Smooth muscle cell (in vitro differentiated cells): ENCODE measurements at regions not wholly inside any gene's neighbourhood (a gene's known extent, or its start where the extent isn't known, plus 50 kb on each side); places are given as distances from the start of the nearest gene placed in this dataset.

ENCODE experiments used
- DNase-seq: peaks from one replicate; lab custom pipeline; 2025; ENCODE audit not compliant: unreplicated experiment; lab: John Stamatoyannopoulos, UW
- H2AFZ ChIP-seq: fragments of 200-600 bp; sonication (generic); 2 replicates; pipeline ENCODE4 v1.6.0; 2016; ENCODE audit warnings: antibody characterized with exemption, low read depth, mild to moderate bottlenecking
- H3F3A ChIP-seq: fragments of 200-600 bp; sonication (generic); 2 replicates; pipeline ENCODE4 v1.6.0; 2017; ENCODE audit warnings: antibody characterized with exemption, low read depth
- H3K27ac ChIP-seq: fragments of 200-600 bp; sonication (generic); 2 replicates; pipeline ENCODE4 v1.5.1; 2016; ENCODE audit warnings: low read depth, mild to moderate bottlenecking
- H3K27me3 ChIP-seq: fragments of 200-600 bp; sonication (generic); 2 replicates; pipeline ENCODE4 v1.6.1; 2016; ENCODE audit warnings: low read depth, mild to moderate bottlenecking
- H3K36me3 ChIP-seq: fragments of 200-600 bp; sonication (generic); 2 replicates; pipeline ENCODE4 v1.5.1; 2016; ENCODE audit warnings: low read depth
- H3K4me1 ChIP-seq: fragments of 200-600 bp; sonication (generic); 2 replicates; pipeline ENCODE4 v1.5.1; 2016; ENCODE audit warnings: low read depth
- H3K4me2 ChIP-seq: fragments of 200-600 bp; sonication (generic); 2 replicates; pipeline ENCODE4 v1.6.0; 2016; ENCODE audit warnings: mild to moderate bottlenecking
- H3K4me3 ChIP-seq: fragments of 200-600 bp; sonication (generic); 2 replicates; pipeline ENCODE4 v1.5.1; 2016; ENCODE audit warnings: mild to moderate bottlenecking
- H3K79me2 ChIP-seq: fragments of 200-600 bp; sonication (generic); 2 replicates; pipeline ENCODE4 v1.6.0; 2016; ENCODE audit warnings: low read depth, mild to moderate bottlenecking
- H3K9ac ChIP-seq: fragments of 200-600 bp; sonication (generic); 2 replicates; pipeline ENCODE4 v1.6.0; 2016; ENCODE audit warnings: low read depth
- H3K9me3 ChIP-seq: fragments of 200-600 bp; sonication (generic); replicated peaks from 2 replicates; pipeline ENCODE4 v1.5.1; 2016; ENCODE audit warnings: low read depth
- H4K20me1 ChIP-seq: fragments of 200-600 bp; sonication (generic); 2 replicates; pipeline ENCODE4 v1.6.0; 2016; ENCODE audit warnings: low read depth
- WGBS: methylation state at CpG from one replicate; pipeline ENCODE4 v1.1.7; 2016; ENCODE audit warnings: low lambda C conversion rate; 5-methylcytosine and 5-hydroxymethylcytosine counted together
- TF ChIP-seq, protein P1 (sequence below): fragments of 200-600 bp; sonication (generic); IDR thresholded peaks from 2 replicates; pipeline ENCODE4 v1.5.1; 2017; ENCODE audit warnings: borderline replicate concordance, mild to moderate bottlenecking, antibody characterized with exemption; ENCODE audit not compliant: insufficient read depth, poor library complexity, severe bottlenecking

DNA sequence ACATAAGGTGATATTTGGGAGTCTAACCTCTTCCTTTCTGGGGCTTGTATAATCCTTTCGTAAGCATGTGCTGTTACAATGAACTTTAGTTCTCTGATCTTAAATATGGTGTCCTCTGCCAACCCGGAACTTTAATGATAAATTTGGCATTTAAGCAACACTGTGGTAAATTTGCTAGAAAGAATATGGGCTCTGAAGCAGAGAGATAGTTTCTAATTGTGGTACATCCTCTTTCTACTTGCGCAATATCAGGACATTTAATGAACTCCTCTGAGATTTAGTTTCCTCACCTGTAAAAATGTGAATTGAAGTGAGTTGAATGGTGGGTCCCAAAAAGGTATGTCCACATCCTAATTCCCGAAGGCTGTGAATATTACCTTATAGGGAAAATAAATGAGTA lies 364.7 kb downstream of the CAAP1 start:
- Histone ChIP-seq H3F3A (no peaks in the 10 kb centered on the region), H3K36me3 (no peaks in the 10 kb centered on the region), H3K27me3 (peaks cover 12% of the 10 kb centered on the region), H3K4me1 (no peaks in the 10 kb centered on the region), H2AFZ (no peak overlapping the region), H3K4me3 (no peak overlapping the region), H3K4me2 (no peak overlapping the region), H3K9ac (no peak overlapping the region), H3K79me2 (no peaks in the 10 kb centered on the region), H4K20me1 (no peaks in the 10 kb centered on the region), H3K27ac (no peak overlapping the region), H3K9me3 (no peaks in the 10 kb centered on the region)
- 91% methylated on average over 4 of the region's 4 CpGs for WGBS
- no peak for DNase-seq
- TF ChIP-seq, protein P1, sequence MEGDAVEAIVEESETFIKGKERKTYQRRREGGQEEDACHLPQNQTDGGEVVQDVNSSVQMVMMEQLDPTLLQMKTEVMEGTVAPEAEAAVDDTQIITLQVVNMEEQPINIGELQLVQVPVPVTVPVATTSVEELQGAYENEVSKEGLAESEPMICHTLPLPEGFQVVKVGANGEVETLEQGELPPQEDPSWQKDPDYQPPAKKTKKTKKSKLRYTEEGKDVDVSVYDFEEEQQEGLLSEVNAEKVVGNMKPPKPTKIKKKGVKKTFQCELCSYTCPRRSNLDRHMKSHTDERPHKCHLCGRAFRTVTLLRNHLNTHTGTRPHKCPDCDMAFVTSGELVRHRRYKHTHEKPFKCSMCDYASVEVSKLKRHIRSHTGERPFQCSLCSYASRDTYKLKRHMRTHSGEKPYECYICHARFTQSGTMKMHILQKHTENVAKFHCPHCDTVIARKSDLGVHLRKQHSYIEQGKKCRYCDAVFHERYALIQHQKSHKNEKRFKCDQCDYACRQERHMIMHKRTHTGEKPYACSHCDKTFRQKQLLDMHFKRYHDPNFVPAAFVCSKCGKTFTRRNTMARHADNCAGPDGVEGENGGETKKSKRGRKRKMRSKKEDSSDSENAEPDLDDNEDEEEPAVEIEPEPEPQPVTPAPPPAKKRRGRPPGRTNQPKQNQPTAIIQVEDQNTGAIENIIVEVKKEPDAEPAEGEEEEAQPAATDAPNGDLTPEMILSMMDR: no peak

DNA sequence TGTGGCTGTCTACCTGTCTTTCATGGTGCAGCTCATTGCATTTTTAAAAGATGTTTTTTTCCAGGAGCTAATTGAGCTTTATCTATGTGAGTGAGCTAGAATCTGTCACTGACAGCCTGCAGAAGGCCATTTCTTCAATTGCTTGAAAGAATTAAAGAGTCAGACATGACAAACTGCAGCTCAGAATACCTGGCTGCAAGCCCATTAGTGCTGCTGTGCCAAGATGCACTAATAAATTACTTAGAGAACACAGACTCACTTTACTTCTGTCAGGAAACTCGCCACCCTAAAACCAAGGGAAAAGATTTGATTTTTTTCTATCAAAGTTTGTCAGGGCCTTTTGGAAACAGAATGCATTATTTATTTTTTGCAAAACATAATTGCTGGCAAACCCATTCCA lies 368.3 kb downstream of the CAAP1 start:
- Histone ChIP-seq H3K27me3 (no peaks in the 10 kb centered on the region), H3K27ac (no peak overlapping the region), H3F3A (no peaks in the 10 kb centered on the region), H3K4me3 (no peak overlapping the region), H3K79me2 (no peaks in the 10 kb centered on the region), H3K36me3 (no peaks in the 10 kb centered on the region), H3K9me3 (no peaks in the 10 kb centered on the region), H2AFZ (no peak overlapping the region), H4K20me1 (no peaks in the 10 kb centered on the region), H3K4me2 (no peak overlapping the region), H3K4me1 (no peaks in the 10 kb centered on the region), H3K9ac (no peak overlapping the region)
- 92% methylated on average over 1 of the region's 1 CpG for WGBS
- DNase-seq: no peak
- TF ChIP-seq, protein P1: no peak

- no peaks in the 10 kb centered on the region for H3K9me3 ChIP-seq
- H3K4me1 ChIP-seq: no peaks in the 10 kb centered on the region
- no peaks in the 10 kb centered on the region for H4K20me1 ChIP-seq
- no peaks in the 10 kb centered on the region for H3K27me3 ChIP-seq
- no peak overlapping the region for H3K27ac ChIP-seq
- H2AFZ ChIP-seq: no peak overlapping the region
- H3F3A ChIP-seq: no peaks in the 10 kb centered on the region
- H3K36me3 ChIP-seq: no peaks in the 10 kb centered on the region
- H3K9ac ChIP-seq: no peak overlapping the region
- H3K79me2 ChIP-seq: no peaks in the 10 kb centered on the region
- 82% methylated on average over 3 of the region's 3 CpGs for WGBS
- no peak overlapping the region for H3K4me3 ChIP-seq
- DNase-seq: no peak
- TF ChIP-seq, protein P1: no peak
- no peak overlapping the region for H3K4me2 ChIP-seq
Measured at GRCh38 chr9:26523577-26523976, 369.0 kb downstream of the CAAP1 start.

DNA sequence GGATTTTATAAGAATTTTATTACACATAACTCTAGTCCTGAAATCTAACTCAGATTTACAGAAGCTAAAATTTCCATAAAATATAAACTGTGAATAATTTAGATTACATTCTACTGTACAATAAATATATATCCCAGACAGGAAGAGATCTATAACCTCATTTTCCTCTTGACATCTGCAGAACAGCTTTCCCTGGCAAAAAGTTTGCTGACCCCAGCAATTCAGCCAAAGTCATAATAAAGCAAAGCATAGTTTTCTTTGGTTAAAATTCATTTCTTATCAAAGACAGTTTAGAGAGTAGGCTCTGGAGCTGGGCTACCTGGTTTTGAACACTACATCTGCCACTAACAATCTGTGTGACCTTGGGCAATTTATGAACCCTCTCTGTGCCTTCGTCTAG lies 372.5 kb downstream of the CAAP1 start:
- H3K9me3 ChIP-seq: no peaks in the 10 kb centered on the region
- no peaks in the 10 kb centered on the region for H3F3A ChIP-seq
- no peak overlapping the region for H2AFZ ChIP-seq
- H3K36me3 ChIP-seq: no peaks in the 10 kb centered on the region
- H3K4me2 ChIP-seq: no peak overlapping the region
- H3K27ac ChIP-seq: no peak overlapping the region
- H3K4me3 ChIP-seq: no peak overlapping the region
- no peaks in the 10 kb centered on the region for H3K4me1 ChIP-seq
- H3K9ac ChIP-seq: no peak overlapping the region
- no peaks in the 10 kb centered on the region for H3K79me2 ChIP-seq
- H3K27me3 ChIP-seq: no peaks in the 10 kb centered on the region
- 88% methylated on average over 1 of the region's 1 CpG for WGBS
- DNase-seq: no peak
- TF ChIP-seq, protein P1: no peak
- no peaks in the 10 kb centered on the region for H4K20me1 ChIP-seq
